Omental fat pad (tissue), 3 donors: ENCODE measurements at regions not wholly inside any gene's neighbourhood (a gene's known extent, or its start where the extent isn't known, plus 50 kb on each side); places are given as distances from the start of the nearest gene placed in this dataset.

ENCODE experiments used
- ATAC-seq: fragments of 150-250 bp; one replicate; pipeline ENCODE4 v1.9.1; 2016; ENCODE audit warnings: mild to moderate bottlenecking, moderate library complexity; ENCODE audit not compliant: low FRiP score
- DNase-seq: peaks from one replicate; pipeline ENCODE4 v3.0.0-alpha.2; 2019; ENCODE audit warnings: low spot score
- TF ChIP-seq, protein P1 (sequence below), 3 donors: fragments of 450-650 bp; IDR thresholded peaks; one replicate each; pipeline ENCODE4 v1.5.1; 2016 to 2017; ENCODE audit warnings: antibody characterized with exemption in 3 of 3, mild to moderate bottlenecking in 3 of 3, moderate library complexity in 2 of 3

DNA sequence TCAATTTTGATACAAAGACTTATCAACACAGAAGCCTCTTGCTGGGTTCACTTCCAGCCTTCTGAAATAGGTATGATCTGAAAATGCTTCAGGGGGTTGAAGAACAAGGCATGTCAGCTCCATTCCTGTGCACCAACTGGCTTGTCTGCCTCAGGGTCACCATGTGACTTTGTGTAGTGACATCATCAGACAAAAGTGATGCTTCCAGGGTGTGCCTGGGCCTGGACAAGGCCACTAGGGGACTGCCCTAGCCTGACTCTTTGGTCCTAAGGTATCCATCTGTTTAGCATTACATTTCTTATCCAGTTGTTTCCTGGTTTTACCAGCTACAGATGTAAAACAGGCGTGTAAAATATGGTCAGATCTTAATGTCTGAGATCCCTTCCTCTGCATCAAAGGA is 155.6 kb downstream of the CAND1 start:
- TF ChIP-seq, protein P1, sequence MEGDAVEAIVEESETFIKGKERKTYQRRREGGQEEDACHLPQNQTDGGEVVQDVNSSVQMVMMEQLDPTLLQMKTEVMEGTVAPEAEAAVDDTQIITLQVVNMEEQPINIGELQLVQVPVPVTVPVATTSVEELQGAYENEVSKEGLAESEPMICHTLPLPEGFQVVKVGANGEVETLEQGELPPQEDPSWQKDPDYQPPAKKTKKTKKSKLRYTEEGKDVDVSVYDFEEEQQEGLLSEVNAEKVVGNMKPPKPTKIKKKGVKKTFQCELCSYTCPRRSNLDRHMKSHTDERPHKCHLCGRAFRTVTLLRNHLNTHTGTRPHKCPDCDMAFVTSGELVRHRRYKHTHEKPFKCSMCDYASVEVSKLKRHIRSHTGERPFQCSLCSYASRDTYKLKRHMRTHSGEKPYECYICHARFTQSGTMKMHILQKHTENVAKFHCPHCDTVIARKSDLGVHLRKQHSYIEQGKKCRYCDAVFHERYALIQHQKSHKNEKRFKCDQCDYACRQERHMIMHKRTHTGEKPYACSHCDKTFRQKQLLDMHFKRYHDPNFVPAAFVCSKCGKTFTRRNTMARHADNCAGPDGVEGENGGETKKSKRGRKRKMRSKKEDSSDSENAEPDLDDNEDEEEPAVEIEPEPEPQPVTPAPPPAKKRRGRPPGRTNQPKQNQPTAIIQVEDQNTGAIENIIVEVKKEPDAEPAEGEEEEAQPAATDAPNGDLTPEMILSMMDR (IDR thresholded peaks at IDR 0.05): no peak
- DNase-seq (no peak), ATAC-seq (no peak)

DNA sequence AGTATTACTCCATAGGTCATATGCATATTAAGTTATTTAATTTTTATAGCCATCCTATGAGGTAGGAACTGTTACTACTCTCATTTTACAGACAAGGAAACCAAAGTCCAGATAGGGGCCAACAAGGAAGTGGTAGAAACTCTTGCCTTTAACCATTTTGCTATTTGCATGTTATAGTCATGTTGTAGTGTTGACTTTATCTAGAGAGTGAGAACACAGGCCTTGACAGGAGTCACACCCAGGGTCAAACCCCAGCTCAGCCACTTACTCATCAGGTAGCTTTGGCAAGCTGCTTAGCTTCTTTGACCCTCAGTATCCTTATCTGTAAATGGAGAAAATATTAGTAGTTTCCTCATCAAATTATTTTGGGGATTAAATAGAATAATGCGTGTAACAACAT is 156.2 kb downstream of the CAND1 start:
- TF ChIP-seq, protein P1 (IDR thresholded peaks at IDR 0.05): no peak
- ATAC-seq: no peak
- no peak for DNase-seq

DNA sequence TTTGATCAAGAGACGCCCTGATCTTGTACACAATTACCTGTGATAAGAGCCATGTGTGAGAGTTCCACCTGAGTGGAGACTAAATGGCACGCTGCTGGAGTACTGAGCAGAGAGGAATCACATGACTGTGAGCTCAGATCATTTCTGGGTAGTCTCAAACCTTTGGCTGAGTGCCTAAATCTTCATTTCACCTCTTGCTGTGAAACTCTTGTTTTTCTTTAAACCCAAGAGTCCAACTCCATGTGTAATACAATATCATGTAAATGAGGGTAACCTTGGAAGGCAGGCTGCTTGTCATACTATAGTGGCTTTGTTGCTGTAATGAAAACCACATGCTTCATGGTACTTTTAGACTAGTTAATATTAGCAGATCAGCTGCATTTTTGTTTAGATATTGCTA is 156.9 kb downstream of the CAND1 start:
- DNase-seq (no peak), ATAC-seq (no peak)
- TF ChIP-seq, protein P1 (IDR thresholded peaks at IDR 0.05): no peak

DNA sequence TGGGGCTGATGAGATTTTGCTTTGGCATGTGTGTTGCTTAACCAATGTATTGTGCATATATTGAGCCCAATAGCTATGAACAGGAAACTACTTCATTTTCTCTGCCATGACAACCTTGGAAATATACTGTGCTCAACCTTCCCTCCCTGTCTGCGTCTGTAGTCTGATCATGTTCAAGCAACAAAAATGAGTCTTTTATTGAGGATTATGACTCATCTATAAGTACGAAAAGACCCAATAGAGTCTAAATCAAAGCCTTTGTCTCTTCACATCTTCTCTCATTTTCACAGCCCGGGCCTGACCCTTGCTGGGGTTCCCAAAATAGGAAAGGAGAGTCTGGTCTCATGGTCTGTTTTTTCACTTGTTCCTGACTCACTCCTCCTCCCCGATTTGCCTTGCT is 158.2 kb downstream of the CAND1 start:
- no peak for ATAC-seq
- TF ChIP-seq, protein P1 (IDR thresholded peaks at IDR 0.05): no peak
- no peak for DNase-seq

DNA sequence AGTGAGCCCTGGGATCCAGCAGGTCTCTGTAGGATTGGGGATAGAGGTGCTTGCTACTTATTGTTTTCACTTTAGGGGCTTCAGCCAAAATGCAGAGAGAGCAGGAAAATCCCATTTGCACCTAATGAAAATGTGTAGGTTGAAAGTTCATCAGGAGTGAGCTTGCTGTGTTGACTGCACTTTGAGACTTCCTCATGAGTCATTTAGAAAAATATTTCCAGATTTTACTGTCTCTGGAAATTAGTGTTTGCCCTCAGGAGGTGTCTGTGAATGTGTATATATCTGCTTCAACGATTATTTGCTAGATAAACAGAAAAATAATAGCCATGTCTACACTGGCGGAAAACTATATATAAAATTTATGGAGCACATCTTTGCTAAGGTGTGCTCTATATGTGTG is 159.3 kb downstream of the CAND1 start:
- DNase-seq: no peak
- no peak for ATAC-seq

DNA sequence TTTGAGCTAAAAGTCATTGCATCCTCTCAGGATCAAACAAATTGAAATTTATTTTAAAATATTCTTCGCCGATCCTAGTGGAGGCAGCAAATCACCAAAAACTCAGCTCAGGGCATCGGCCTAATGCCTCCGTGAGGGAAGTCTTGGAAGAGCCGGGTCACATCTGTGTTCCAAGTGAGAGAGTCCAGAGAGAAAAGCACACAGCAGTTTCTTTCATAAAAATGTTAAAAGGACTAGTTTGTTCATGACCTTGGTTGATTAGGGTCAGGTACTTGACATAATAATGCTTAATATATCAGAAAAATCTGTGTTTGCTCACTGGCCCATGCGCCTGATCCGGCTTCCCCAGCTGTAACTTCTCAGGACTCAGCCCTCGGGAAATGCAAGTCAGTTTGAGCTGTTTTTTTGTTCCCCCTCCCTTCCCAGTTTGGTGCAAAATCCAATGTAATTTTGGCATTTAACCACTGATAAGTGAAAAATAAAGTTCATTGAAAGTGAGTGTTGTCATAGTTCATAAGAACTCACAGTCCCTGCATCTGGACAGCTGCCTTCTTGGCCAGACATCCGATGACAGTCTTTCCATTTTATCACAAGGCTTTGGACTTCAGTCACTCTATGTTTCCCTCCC is 161.7 kb downstream of the CAND1 start:
- no peak for DNase-seq
- TF ChIP-seq, protein P1 (IDR thresholded peaks at IDR 0.05): no peak
- ATAC-seq: peak; percentile 20

More for the DNA sequence above, 159.3 kb downstream of the CAND1 start:
- TF ChIP-seq, protein P1 (IDR thresholded peaks at IDR 0.05): no peak

DNA sequence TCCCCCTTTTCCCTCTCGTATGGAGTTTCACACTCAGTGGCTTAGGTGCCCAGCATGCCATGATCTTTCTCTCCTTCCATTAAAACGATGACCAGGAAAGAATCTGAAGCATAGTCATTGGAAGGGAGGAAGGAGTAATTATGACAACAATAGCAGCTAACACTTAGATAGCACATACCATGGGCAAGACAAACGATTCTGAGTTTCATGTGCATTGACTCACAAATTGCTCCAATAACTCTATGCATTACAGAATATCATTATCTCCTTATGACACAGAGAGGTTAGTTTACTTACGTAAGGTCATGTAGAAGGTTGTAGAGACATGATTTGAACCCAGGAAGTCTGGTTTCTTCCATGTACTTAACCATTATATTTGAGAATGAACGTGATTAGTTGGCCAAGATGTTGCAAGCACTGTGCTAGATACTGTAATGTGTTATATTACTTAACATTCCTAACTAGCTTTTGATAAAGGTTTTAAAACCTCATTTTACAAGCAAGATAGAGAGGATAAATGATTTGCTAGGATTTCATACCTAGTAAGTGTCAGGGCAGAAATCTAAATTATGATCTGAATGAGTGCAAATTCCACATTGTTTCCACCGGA is 162.4 kb downstream of the CAND1 start:
- no peak for ATAC-seq
- no peak for DNase-seq
- TF ChIP-seq, protein P1 (IDR thresholded peaks at IDR 0.05): no peak
